HG02870 (cell line): ENCODE measurements at regions not wholly inside any gene's neighbourhood (a gene's known extent, or its start where the extent isn't known, plus 50 kb on each side); places are given as distances from the start of the nearest gene placed in this dataset.

Experiments
- ATAC-seq: cut with Tn5 transposase; IDR thresholded peaks from one replicate; pipeline ENCODE4 v1.9.1; 2021; ENCODE audit warnings: mild to moderate bottlenecking, moderate library complexity; ENCODE audit not compliant: unreplicated experiment

DNA sequence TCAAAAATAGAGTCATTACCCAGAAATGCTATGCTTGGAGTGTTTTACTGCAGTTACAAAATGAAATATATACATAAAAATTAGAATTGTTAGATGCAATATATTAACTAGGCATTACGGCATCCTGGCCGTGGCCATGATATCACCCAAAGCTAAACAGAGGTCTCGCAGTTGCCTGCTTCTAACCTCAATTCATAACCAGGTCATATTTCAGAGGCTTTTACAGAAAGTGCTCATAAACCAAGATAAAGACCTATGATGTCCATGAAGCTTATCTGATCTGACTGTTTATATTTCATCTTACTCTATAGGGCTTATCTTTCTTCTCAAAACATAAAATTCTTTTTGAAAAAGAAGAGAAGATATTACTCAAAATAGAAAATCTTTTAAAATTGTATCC is 664.5 kb upstream of the SALL1 start:
- no peak for ATAC-seq

DNA sequence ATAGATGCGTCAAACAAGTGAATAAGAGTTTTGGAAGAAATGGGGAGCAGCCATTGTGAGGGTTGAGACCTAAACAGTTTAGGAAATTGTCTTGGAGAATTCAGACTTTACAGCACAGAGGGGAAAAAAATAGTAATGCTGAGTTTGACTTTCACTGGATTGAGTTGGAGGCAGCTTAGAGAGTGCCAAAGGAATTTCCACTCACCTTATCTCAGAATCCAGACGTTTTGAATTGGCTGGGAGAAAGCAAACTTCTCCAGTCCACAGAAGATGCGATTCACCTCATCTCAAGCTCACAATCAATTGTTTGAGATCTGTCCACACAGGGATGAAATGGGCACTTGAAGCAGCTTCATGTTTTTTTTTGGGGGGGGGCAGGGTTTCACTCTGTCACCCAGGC is 663.5 kb upstream of the SALL1 start:
- ATAC-seq: no peak

- ATAC-seq: no peak
Measured at GRCh38 chr16:51813609-51814008, 662.5 kb upstream of the SALL1 start.

- no peak for ATAC-seq
Measured at GRCh38 chr16:51812945-51813344, 661.9 kb upstream of the SALL1 start.

DNA sequence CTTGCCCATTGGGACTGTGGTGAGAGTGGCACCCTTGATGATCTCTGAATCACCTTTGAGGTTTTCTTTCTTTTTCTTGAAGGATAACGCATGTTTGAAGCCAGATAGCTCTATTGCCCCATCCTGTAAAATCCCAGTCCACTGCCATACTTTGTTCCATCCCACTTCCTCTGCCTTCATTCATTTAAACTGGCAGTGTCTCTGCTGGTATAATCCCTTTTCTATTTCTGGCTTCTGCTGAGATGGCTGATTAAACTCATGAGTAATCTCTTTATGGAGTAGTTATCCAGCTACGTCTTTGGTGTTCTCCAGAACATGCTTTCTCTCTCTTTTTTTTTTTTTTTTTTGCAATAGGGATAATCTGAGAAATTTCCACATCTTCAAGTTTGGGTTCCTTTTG is 656.5 kb upstream of the SALL1 start:
- ATAC-seq: no peak

- ATAC-seq: no peak
Measured at GRCh38 chr16:51801635-51802034, 650.6 kb upstream of the SALL1 start.

- no peak for ATAC-seq
Measured at GRCh38 chr16:51797669-51798259, 646.7 kb upstream of the SALL1 start.

DNA sequence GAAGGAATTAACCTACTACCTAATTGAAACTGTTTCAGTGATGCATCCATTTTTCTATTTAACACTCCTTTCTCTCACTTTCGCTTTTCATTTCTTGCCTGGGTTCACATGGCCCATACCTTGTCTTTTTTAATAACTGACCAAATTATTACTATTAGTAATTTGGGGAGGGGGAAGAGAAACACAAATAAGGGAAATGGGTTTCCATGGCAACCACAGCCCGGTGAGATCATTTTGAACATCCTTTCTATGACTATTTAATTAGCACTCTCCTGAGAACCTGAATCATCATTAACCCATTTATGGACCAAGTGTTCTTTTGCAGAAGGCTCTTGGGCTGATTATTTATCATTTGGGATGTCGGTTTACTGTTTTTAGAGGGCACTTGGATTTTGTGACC is 628.2 kb upstream of the SALL1 start:
- ATAC-seq: no peak

- ATAC-seq: no peak
Measured at GRCh38 chr16:51773071-51773890, 622.2 kb upstream of the SALL1 start.

DNA sequence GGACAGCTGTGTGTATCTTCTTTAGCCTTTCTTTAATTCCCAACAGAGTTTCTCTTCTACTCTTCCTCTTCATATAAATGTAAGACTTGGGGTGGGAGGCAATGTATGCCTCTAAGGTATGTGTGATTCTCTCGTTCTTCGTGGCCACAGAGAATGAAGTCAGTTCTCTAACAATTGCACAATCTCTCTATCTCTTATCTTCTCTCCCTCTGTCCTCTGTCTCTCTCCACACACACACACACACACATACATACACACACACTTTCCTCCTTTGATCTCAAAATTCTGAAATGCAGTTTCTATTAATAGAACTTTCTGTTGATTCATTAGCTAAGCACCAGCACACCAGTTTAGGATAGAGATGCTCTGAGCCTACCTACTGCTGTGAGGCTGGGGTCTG is 615.7 kb upstream of the SALL1 start:
- no peak for ATAC-seq

GRCh38 chr16:51763072-51763661 is 612.1 kb upstream of the SALL1 start:
- ATAC-seq: no peak

- peak; percentile 86 for ATAC-seq
Measured at GRCh38 chr16:51762081-51762996, 611.3 kb upstream of the SALL1 start.

- no peak for ATAC-seq
Measured at GRCh38 chr16:51761001-51761400, 609.9 kb upstream of the SALL1 start.

DNA sequence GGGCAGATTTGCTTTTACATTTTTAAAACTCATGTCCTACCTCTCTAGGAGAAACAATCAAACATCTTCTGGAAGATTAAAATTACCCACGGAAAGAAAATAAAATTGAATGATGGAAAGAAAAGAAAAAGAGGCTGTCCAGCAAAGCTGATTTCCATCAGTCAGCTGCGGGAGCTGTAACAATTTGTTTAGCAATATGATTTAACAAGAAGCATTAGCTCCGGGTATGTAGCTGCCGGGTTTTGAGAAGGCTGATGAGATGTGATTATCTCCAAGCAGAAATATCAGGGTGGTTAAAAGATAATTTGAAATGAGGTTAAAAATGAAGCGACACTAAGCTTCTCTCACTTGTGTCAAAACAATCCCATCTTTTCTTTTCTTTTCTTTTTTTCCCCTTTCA is 608.9 kb upstream of the SALL1 start:
- ATAC-seq: no peak

DNA sequence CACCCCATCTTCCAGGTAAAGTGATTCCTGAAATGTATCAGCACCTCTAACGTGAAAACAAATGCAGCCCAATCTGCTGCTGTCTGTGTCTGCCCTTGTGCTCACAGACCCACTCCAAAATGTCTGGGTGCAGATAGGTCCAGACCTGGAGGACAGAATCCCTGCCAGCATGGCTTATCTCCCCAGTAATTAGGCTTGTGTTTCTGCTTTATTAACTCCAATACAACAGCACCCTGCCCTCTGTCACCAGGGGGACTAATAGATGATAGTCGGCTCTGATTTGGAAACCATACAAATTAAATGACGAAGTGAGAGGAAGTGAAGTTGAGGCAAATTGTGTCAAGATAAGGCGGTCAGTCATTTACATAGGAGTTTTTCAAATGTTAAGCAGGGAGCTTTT is 608.3 kb upstream of the SALL1 start:
- ATAC-seq: no peak

- ATAC-seq: no peak
Measured at GRCh38 chr16:51757921-51758479, 606.9 kb upstream of the SALL1 start.

DNA sequence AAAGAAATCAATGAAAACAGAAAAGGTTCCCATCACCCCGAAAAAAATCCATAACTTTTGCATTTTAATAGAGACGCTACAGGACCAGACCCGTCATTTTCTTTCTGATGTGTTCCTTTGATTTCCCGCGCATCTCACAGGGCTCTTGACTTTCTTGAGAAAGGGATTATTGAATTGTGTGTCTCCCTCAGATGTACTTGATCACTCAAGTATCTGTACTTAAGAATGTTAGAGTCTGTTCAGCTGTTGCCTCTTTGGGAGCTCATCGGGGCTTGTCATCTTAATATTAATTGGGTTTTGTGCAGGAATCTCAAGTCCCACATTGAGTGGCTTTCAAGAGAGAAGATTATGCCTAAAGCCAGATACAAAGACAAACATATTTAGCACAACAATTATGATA is 606.4 kb upstream of the SALL1 start:
- no peak for ATAC-seq

DNA sequence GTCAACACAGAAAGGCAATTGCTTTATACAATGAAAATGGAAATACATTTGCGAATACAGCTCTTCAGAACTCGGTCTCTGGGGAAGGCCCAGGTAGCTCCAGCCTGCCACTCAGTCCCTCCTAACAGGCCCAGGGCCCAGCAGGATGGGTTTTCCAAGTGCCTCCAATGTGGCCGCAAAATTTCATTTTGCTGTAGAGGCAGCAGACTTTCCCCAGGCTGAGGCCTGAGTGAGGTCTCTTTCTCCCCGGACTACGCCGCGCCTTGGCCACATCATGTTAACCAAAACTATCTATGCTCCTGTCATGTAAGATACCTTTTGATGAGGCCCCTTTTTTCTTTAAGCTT is 606.0 kb upstream of the SALL1 start:
- no peak for ATAC-seq

DNA sequence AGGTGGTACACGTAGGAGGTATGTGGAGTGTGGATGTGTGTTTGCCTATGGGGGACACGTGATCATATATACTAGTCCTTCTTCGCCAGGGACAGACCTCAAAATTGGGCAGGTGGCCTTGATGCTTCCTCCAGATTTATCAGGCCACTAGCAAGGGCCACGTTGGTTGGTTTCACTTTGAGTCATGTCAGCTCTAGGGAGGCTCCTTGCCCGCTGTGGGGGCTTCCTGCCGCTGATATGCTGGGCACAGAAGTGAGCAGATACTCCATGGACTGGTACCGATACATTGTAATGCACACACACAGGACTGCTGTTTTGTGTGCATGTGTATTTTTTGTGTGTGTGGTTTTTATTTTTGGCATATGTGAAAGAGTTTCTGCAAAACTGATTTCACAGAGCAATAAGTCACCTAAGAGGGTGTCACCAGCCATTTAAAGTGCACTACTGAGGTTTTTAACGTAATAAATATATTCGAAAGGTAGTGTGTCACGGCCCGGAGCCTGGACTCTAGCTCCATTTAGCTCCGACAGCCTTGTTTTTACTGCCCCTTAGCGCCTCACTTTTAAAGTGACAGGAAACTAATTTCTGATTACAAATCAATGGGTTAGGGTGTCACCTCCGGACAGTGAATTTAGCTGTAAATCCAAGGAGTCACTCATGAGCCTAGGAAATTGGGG is 605.5 kb upstream of the SALL1 start:
- no peak for ATAC-seq

- ATAC-seq: no peak
Measured at GRCh38 chr16:51755577-51756355, 604.7 kb upstream of the SALL1 start.
